Hepatocyte (in vitro differentiated cells): ENCODE measurements at regions not wholly inside any gene's neighbourhood (a gene's known extent, or its start where the extent isn't known, plus 50 kb on each side); places are given as distances from the start of the nearest gene placed in this dataset.

Experiments
- DNase-seq: peaks from one replicate; pipeline ENCODE4 v3.0.0-alpha.2; 2016; ENCODE audit warnings: low spot score
- H2AFZ ChIP-seq: fragments of 200-600 bp; sonication (generic); 2 replicates; pipeline ENCODE4 v1.6.0; 2016; ENCODE audit warnings: antibody characterized with exemption, mild to moderate bottlenecking
- H3K27ac ChIP-seq: fragments of 200-600 bp; sonication (generic); 2 replicates; pipeline ENCODE4 v1.5.1; 2016; ENCODE audit warnings: mild to moderate bottlenecking
- H3K27me3 ChIP-seq: fragments of 200-600 bp; sonication (generic); 2 replicates; pipeline ENCODE4 v1.6.1; 2016
- H3K36me3 ChIP-seq: fragments of 200-600 bp; sonication (generic); replicated peaks from 2 replicates; pipeline ENCODE4 v1.5.1; 2016; ENCODE audit warnings: low read depth; ENCODE audit not compliant: insufficient read depth
- H3K4me1 ChIP-seq: fragments of 200-600 bp; sonication (generic); 2 replicates; pipeline ENCODE4 v1.5.1; 2016; ENCODE audit warnings: mild to moderate bottlenecking, moderate library complexity; ENCODE audit not compliant: insufficient read depth
- H3K4me2 ChIP-seq: fragments of 200-600 bp; sonication (generic); 2 replicates; pipeline ENCODE4 v1.6.0; 2016
- H3K4me3 ChIP-seq: fragments of 200-600 bp; sonication (generic); 2 replicates; pipeline ENCODE4 v1.5.1; 2016; ENCODE audit warnings: mild to moderate bottlenecking
- H3K79me2 ChIP-seq: fragments of 200-600 bp; sonication (generic); 2 replicates; pipeline ENCODE4 v1.6.0; 2017; ENCODE audit warnings: mild to moderate bottlenecking
- H3K9me2 ChIP-seq: fragments of 200-600 bp; sonication (generic); replicated peaks from 2 replicates; pipeline ENCODE4 v1.6.0; 2017; ENCODE audit warnings: mild to moderate bottlenecking; ENCODE audit not compliant: insufficient read depth
- H3K9me3 ChIP-seq: fragments of 200-600 bp; sonication (generic); 2 replicates; pipeline ENCODE4 v1.5.1; 2016; ENCODE audit warnings: low read depth, mild to moderate bottlenecking
- H4K20me1 ChIP-seq: fragments of 200-600 bp; sonication (generic); 2 replicates; pipeline ENCODE4 v1.6.0; 2016; ENCODE audit warnings: mild to moderate bottlenecking; ENCODE audit not compliant: insufficient read depth, poor library complexity, severe bottlenecking
- CTCF ChIP-seq: fragments of 200-600 bp; sonication (generic); IDR thresholded peaks from 2 replicates; pipeline ENCODE4 v1.5.1; 2016; ENCODE audit warnings: antibody characterized with exemption, mild to moderate bottlenecking; ENCODE audit not compliant: poor library complexity
- EZH2 ChIP-seq: fragments of 200-600 bp; sonication (generic); IDR thresholded peaks from 2 replicates; pipeline ENCODE4 v1.6.1; 2016; ENCODE audit warnings: antibody characterized with exemption, mild to moderate bottlenecking, borderline replicate concordance
- EZH2phosphoT487 ChIP-seq: fragments of 200-600 bp; sonication (generic); IDR thresholded peaks from one replicate; pipeline ENCODE4 v1.6.1; 2018; ENCODE audit warnings: antibody characterized with exemption, mild to moderate bottlenecking, low read depth, moderate library complexity; ENCODE audit not compliant: unreplicated experiment, severe bottlenecking
- WGBS: methylation state at CpG from one replicate; pipeline ENCODE4 v1.1.6; 2016; ENCODE audit warnings: low lambda C conversion rate; ENCODE audit errors: missing lambda C conversion rate; 5-methylcytosine and 5-hydroxymethylcytosine counted together

DNA sequence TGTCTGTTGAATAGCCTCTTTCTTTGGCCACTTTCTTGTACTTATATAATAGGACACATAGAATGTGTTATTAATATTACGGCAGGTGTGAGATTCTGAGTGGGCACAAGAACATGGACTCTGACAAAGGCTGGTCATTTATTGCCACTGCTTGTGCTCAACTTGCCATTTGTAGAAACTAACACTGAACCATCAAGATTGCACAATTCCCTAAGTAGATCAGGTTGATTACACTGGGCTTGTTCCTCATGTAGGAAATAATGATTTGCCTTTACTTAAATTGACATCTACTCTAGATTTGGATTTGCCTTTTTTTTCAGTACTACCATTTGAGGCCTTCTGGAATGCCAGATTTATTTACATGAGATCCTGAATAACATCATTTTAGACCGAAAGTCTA is 342.7 kb upstream of the CWC22 start:
- Histone ChIP-seq H3K4me1 (no peaks in the 10 kb centered on the region), H3K4me3 (no peak overlapping the region), H2AFZ (no peak overlapping the region), H4K20me1 (no peaks in the 10 kb centered on the region), H3K9me2 (no peaks in the 10 kb centered on the region), H3K4me2 (no peak overlapping the region), H3K79me2 (no peaks in the 10 kb centered on the region), H3K9me3 (no peaks in the 10 kb centered on the region), H3K36me3 (no peaks in the 10 kb centered on the region), H3K27ac (no peak overlapping the region), H3K27me3 (no peaks in the 10 kb centered on the region)
- DNase-seq = no peak
- TF ChIP-seq EZH2phosphoT487 (no peak), CTCF (no peak), EZH2 (no peak)
- WGBS = 94% methylated on average over 2 of the region's 2 CpGs

GRCh38 chr2:180343528-180344345 is 336.6 kb upstream of the CWC22 start:
- TF ChIP-seq CTCF (no peak), EZH2 (no peak), EZH2phosphoT487 (no peak)
- no peaks in the 10 kb centered on the region for H4K20me1 ChIP-seq
- no peak overlapping the region for H3K4me2 ChIP-seq
- 74% methylated on average over 1 of the region's 1 CpG for WGBS
- no peaks in the 10 kb centered on the region for H3K27me3 ChIP-seq
- no peaks in the 10 kb centered on the region for H3K9me2 ChIP-seq
- no peak for DNase-seq
- no peak overlapping the region for H2AFZ ChIP-seq
- no peaks in the 10 kb centered on the region for H3K36me3 ChIP-seq
- no peaks in the 10 kb centered on the region for H3K79me2 ChIP-seq
- H3K27ac ChIP-seq = no peak overlapping the region
- no peaks in the 10 kb centered on the region for H3K4me1 ChIP-seq
- no peak overlapping the region for H3K4me3 ChIP-seq
- H3K9me3 ChIP-seq = peaks cover 2% of the 10 kb centered on the region

DNA sequence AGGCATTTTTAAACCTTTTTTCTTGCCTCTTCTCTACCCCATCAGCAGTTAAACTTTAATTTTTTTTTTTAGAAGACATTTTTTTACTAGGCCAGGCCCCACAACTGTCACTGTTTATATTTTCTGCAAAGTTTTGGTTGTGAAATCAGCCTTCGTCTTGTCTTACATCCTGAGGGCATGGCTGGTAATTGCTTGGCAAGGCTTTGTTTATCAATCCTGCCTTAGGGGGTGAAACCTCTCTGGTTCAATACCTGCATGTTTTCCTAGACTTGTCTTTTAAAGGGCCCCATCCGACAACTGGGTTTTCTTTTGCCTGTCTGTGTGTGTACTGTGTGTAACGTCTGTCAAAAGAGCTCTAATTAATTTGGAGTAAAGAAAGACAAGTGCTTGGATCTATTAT is 330.0 kb upstream of the CWC22 start:
- Histone ChIP-seq H3K79me2 (no peaks in the 10 kb centered on the region), H3K9me2 (no peaks in the 10 kb centered on the region), H3K36me3 (no peaks in the 10 kb centered on the region), H3K9me3 (peaks cover 22% of the 10 kb centered on the region), H3K4me3 (no peak overlapping the region), H3K27me3 (no peaks in the 10 kb centered on the region), H3K4me1 (no peaks in the 10 kb centered on the region), H3K27ac (no peak overlapping the region), H4K20me1 (no peaks in the 10 kb centered on the region), H2AFZ (no peak overlapping the region), H3K4me2 (no peak overlapping the region)
- no peak for DNase-seq
- 73% methylated on average over 3 of the region's 3 CpGs for WGBS
- TF ChIP-seq CTCF (no peak), EZH2phosphoT487 (no peak), EZH2 (no peak)
